Keratinocyte (primary cell): ENCODE measurements at regions not wholly inside any gene's neighbourhood (a gene's known extent, or its start where the extent isn't known, plus 50 kb on each side); places are given as distances from the start of the nearest gene placed in this dataset.

Experiments used
- EZH2 ChIP-seq: IDR thresholded peaks from one replicate; pipeline ENCODE4 v1.6.1; 2012; ENCODE audit warnings: inconsistent platforms, mild to moderate bottlenecking, low read length, moderate library complexity
- TF ChIP-seq, protein P1 (sequence below), 3 experiments: IDR thresholded peaks in 1 of 3; conservative IDR thresholded peaks in 1 of 3; optimal IDR thresholded peaks in 1 of 3; 2 replicates in 2 of 3; 3 replicates in 1 of 3; pipeline versions ENCODE3 to v1.5.1; 2011; ENCODE audit warnings: low read length in 3 of 3, mild to moderate bottlenecking in 3 of 3, moderate library complexity in 2 of 3, control low read depth in 1 of 3, inconsistent platforms in 1 of 3; ENCODE audit not compliant: insufficient read depth in 2 of 3; ENCODE audit errors: extremely low read depth in 1 of 3

DNA sequence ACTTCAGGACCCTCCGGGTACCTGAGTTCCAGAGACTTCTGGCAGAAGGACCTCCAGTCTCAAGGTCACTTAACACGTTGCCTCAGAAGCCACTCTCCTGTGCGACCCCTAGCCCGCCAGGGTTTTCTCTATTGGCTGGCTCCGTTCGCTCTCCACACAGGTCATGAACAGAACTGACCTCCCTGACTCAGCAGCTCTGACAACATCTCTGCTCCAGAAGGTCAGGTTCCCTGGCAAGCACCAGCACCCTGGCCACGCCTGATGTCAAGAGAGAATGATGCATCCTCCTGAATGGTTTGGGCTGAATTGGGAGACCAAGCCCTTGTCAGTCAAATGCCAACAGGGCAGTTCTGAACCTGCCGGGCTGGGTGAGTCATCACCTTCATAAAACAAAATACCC is 84.3 kb upstream of the TMEM45B start:
- no peak for TF ChIP-seq EZH2
- TF ChIP-seq, protein P1, sequence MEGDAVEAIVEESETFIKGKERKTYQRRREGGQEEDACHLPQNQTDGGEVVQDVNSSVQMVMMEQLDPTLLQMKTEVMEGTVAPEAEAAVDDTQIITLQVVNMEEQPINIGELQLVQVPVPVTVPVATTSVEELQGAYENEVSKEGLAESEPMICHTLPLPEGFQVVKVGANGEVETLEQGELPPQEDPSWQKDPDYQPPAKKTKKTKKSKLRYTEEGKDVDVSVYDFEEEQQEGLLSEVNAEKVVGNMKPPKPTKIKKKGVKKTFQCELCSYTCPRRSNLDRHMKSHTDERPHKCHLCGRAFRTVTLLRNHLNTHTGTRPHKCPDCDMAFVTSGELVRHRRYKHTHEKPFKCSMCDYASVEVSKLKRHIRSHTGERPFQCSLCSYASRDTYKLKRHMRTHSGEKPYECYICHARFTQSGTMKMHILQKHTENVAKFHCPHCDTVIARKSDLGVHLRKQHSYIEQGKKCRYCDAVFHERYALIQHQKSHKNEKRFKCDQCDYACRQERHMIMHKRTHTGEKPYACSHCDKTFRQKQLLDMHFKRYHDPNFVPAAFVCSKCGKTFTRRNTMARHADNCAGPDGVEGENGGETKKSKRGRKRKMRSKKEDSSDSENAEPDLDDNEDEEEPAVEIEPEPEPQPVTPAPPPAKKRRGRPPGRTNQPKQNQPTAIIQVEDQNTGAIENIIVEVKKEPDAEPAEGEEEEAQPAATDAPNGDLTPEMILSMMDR (optimal IDR thresholded peaks at IDR 0.05 in 1 of 3, IDR thresholded peaks at IDR 0.05 in 1 of 3, conservative IDR thresholded peaks at IDR 0.05 in 1 of 3; ENCODE audit: extremely low read depth in 1 of 3, insufficient read depth in 2 of 3, low read length in 3 of 3), result no peak
